ENCODE measurements at regions not wholly inside any gene's neighbourhood (a gene's known extent, or its start where the extent isn't known, plus 50 kb on each side); places are given as distances from the start of the nearest gene placed in this dataset.

DNA sequence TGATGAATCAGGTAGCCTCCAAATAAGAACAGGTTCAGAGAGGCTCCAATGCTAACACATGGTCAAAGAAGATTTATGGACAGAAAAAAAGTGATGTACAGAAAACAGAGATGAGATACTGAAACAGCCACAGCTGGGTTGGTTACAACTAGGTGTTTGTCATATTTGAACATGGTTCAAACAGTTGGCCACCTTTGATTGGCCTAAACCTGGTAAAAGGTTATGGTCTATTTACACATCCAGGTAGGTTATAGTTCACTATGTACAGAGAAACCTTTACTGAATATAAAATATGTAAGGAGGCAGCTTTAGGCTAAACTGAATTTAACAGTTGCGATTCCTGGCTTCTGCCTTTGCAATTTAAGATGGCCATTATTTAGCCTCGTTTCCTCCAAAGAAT, 134.0 kb upstream of the ZNF366 start:
- TF ChIP-seq ZNF133 (tag by site-specific recombination; IDR thresholded peaks at IDR 0.05) (no peak), CTCF (tag by site-specific recombination; IDR thresholded peaks at IDR 0.05) (no peak), PBX3 (CRISPR knock-in tag; IDR thresholded peaks at IDR 0.05) (no peak), ZBTB10 (tag by site-specific recombination; IDR thresholded peaks at IDR 0.05) (no peak), ZBTB8A (tag by site-specific recombination; IDR thresholded peaks at IDR 0.05) (no peak), ZNF600 (tag by site-specific recombination; IDR thresholded peaks at IDR 0.05) (no peak)
- TF ChIP-seq, protein P1, sequence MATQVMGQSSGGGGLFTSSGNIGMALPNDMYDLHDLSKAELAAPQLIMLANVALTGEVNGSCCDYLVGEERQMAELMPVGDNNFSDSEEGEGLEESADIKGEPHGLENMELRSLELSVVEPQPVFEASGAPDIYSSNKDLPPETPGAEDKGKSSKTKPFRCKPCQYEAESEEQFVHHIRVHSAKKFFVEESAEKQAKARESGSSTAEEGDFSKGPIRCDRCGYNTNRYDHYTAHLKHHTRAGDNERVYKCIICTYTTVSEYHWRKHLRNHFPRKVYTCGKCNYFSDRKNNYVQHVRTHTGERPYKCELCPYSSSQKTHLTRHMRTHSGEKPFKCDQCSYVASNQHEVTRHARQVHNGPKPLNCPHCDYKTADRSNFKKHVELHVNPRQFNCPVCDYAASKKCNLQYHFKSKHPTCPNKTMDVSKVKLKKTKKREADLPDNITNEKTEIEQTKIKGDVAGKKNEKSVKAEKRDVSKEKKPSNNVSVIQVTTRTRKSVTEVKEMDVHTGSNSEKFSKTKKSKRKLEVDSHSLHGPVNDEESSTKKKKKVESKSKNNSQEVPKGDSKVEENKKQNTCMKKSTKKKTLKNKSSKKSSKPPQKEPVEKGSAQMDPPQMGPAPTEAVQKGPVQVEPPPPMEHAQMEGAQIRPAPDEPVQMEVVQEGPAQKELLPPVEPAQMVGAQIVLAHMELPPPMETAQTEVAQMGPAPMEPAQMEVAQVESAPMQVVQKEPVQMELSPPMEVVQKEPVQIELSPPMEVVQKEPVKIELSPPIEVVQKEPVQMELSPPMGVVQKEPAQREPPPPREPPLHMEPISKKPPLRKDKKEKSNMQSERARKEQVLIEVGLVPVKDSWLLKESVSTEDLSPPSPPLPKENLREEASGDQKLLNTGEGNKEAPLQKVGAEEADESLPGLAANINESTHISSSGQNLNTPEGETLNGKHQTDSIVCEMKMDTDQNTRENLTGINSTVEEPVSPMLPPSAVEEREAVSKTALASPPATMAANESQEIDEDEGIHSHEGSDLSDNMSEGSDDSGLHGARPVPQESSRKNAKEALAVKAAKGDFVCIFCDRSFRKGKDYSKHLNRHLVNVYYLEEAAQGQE (tag by site-specific recombination; IDR thresholded peaks at IDR 0.05): no peak

Data from HEK293 (cell line).